ENCODE measurements at regions not wholly inside any gene's neighbourhood (a gene's known extent, or its start where the extent isn't known, plus 50 kb on each side); places are given as distances from the start of the nearest gene placed in this dataset.

GRCh38 chr13:40444241-40444640, 222.2 kb downstream of the FOXO1 start:
- ChIA-PET CTCF (interaction anchor here (0.6 to 1.5 kb wide), 3 partner anchors 10 to 18 kb away, joined by 4 to 8 read pairs (median 6); no protein-coding TSS in a partner anchor), SMC1A (ENCODE audit: uncharacterized antibody, unreplicated experiment) (interaction anchor here (0.7 to 4.0 kb wide), 9 partner anchors 8 to 864 kb away, joined by 3 to 24 read pairs (median 7); no protein-coding TSS in a partner anchor), RAD21 (ENCODE audit: unreplicated experiment) (interaction anchor here (0.8 to 1.8 kb wide), 6 partner anchors 12 to 756 kb away, joined by 3 to 9 read pairs (median 3); no protein-coding TSS in a partner anchor), POLR2A (no interaction called here)
- peaks cover 13% of the 10 kb centered on the region for H3K4me1 ChIP-seq (ENCODE audit: control insufficient read depth, insufficient read depth, low read length)
- H3K9me3 ChIP-seq (replicated peaks; ENCODE audit: control insufficient read depth, insufficient read depth, low read length): no peaks in the 10 kb centered on the region; the same call in 2 of the 3 replicates
- in situ Hi-C loops (cut with MboI): no loop called here
- H3K79me2 ChIP-seq (ENCODE audit: control insufficient read depth, insufficient read depth, low read length): no peaks in the 10 kb centered on the region
- no peak overlapping the region for H3K4me2 ChIP-seq (ENCODE audit: control insufficient read depth, insufficient read depth)
- H3K4me3 ChIP-seq: no peak overlapping the region
- FAIRE-seq (no peak), ATAC-seq (no peak), DNase-seq (ENCODE audit: low read depth, low spot score) (no peak)
- H3K27ac ChIP-seq (ENCODE audit: control insufficient read depth, insufficient read depth): no peak overlapping the region
- no peaks in the 10 kb centered on the region for H4K20me1 ChIP-seq (ENCODE audit: control insufficient read depth, insufficient read depth)
- no peaks in the 10 kb centered on the region for H3K36me3 ChIP-seq (ENCODE audit: control insufficient read depth in 2 of 2, insufficient read depth in 2 of 2, low read length in 1 of 2)
- H3K27me3 ChIP-seq (replicated peaks in 1 of 2; ENCODE audit: control insufficient read depth in 2 of 2, insufficient read depth in 2 of 2, low read length in 1 of 2): no peaks in the 10 kb centered on the region
- intact Hi-C loops (cut with micrococcal nuclease; ENCODE audit: unreplicated experiment): loop anchor here (2.0 to 10.0 kb wide), 2 partner anchors 219 to 379 kb away; no protein-coding TSS in a partner anchor
- H3K9ac ChIP-seq (ENCODE audit: control insufficient read depth, insufficient read depth, low read length): no peak overlapping the region
- no peak for TF ChIP-seq MYB (IDR thresholded peaks at IDR 0.05; ENCODE audit: borderline replicate concordance, low read depth, low read length)
- BruUV-seq (replicated peaks): no TSS peak
- H2AFZ ChIP-seq (ENCODE audit: control insufficient read depth, low read depth, low read length): no peak overlapping the region
- WGBS (ENCODE audit: insufficient coverage, insufficient replicate concordance, low lambda C conversion rate, missing lambda C conversion rate): 82% methylated on average over 3 of the region's 3 CpGs

DNA sequence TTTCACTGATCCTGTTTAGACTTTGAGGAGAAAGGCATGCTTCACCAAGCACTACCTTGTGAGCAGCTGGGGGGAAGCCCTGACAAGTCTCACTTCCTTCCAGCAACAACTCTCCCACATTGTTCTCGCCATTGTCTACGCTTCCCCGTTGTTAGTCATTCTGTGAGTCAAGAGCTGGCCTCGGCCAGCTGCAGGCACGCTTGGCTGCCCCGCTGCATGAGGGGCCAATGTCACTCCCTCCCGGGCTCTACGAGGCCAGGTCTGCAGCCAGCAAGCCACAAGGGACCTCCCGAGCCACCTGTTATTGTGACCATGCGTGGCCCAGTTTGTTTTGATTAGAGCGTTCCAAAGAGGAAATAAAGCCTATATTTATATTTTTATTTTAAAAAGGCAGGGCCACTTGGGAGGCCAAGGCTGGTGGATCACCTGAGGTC, 220.9 kb downstream of the FOXO1 start:
- peak; percentile 99 for FAIRE-seq
- RAD21 ChIA-PET (ENCODE audit: unreplicated experiment): interaction anchor here (1.0 to 1.8 kb wide), 6 partner anchors 11 to 196 kb away, joined by 3 to 10 read pairs (median 4); no protein-coding TSS in a partner anchor
- Histone ChIP-seq H3K27ac (ENCODE audit: control insufficient read depth, insufficient read depth) (peak overlapping the region; percentile 42), H3K79me2 (ENCODE audit: control insufficient read depth, insufficient read depth, low read length) (no peaks in the 10 kb centered on the region), H4K20me1 (ENCODE audit: control insufficient read depth, insufficient read depth) (no peaks in the 10 kb centered on the region), H3K27me3 (replicated peaks in 1 of 2; ENCODE audit: control insufficient read depth in 2 of 2, insufficient read depth in 2 of 2, low read length in 1 of 2) (no peaks in the 10 kb centered on the region), H3K36me3 (ENCODE audit: control insufficient read depth in 2 of 2, insufficient read depth in 2 of 2, low read length in 1 of 2) (no peaks in the 10 kb centered on the region), H3K4me2 (ENCODE audit: control insufficient read depth, insufficient read depth) (peak overlapping the region; percentile 82), H3K9me3 (replicated peaks; ENCODE audit: control insufficient read depth, insufficient read depth, low read length) (peaks cover 1% of the 10 kb centered on the region; the same call in 2 of the 3 replicates), H3K9ac (ENCODE audit: control insufficient read depth, insufficient read depth, low read length) (no peak overlapping the region), H3K4me3 (no peak overlapping the region), H3K4me1 (ENCODE audit: control insufficient read depth, insufficient read depth, low read length) (peaks cover 13% of the 10 kb centered on the region), H2AFZ (ENCODE audit: control insufficient read depth, low read depth, low read length) (no peak overlapping the region)
- SMC1A ChIA-PET (ENCODE audit: uncharacterized antibody, unreplicated experiment): interaction anchor here (0.9 to 4.0 kb wide), 11 partner anchors 9 to 376 kb away, joined by 3 to 24 read pairs (median 4); no protein-coding TSS in a partner anchor
- POLR2A ChIA-PET: interaction anchor here (0.5 to 0.9 kb wide), 2 partner anchors 22 to 207 kb away, joined by 3 read pairs; no protein-coding TSS in a partner anchor
- WGBS (ENCODE audit: insufficient coverage, insufficient replicate concordance, low lambda C conversion rate, missing lambda C conversion rate): under 1% methylated on average over 11 of the region's 11 CpGs
- peak; percentile 99 for DNase-seq (ENCODE audit: low read depth, low spot score)
- CTCF ChIA-PET: interaction anchor here (0.8 to 1.4 kb wide), 3 partner anchors 15 to 218 kb away, joined by 3 read pairs; no protein-coding TSS in a partner anchor
- ATAC-seq: peak; percentile 99
- intact Hi-C loops (cut with micrococcal nuclease; ENCODE audit: unreplicated experiment) (loop anchor here (1.0 to 10.0 kb wide), 5 partner anchors 25 to 381 kb away; no protein-coding TSS in a partner anchor), in situ Hi-C loops (cut with MboI) (loop anchor here (5.0 kb wide), 1 partner anchor 217 kb away; no protein-coding TSS in a partner anchor)
- no TSS peak for BruUV-seq (replicated peaks)
- TF ChIP-seq YBX1 (IDR thresholded peaks at IDR 0.05): no peak
- TF ChIP-seq ZNF274 (IDR thresholded peaks at IDR 0.05; ENCODE audit: insufficient read depth, insufficient read length): no peak
- TF ChIP-seq CHD1 (IDR thresholded peaks at IDR 0.05; ENCODE audit: low read depth, low read length): no peak
- no peak for TF ChIP-seq ZNF622 (IDR thresholded peaks at IDR 0.05)
- TF ChIP-seq HDAC2 (IDR thresholded peaks at IDR 0.05): no peak
- TF ChIP-seq RB1 (IDR thresholded peaks at IDR 0.05; ENCODE audit: borderline replicate concordance): no peak
- peak; percentile 96 for TF ChIP-seq CREM (IDR thresholded peaks at IDR 0.05; ENCODE audit: low read depth)
- TF ChIP-seq BACH1 (IDR thresholded peaks at IDR 0.05; ENCODE audit: borderline replicate concordance): peak; percentile 99
- TF ChIP-seq ELK1 (IDR thresholded peaks at IDR 0.05; ENCODE audit: low read depth, low read length): no peak; the same call in 1 of the 2 replicates
- peak; percentile 83 for TF ChIP-seq CUX1 (IDR thresholded peaks at IDR 0.05; ENCODE audit: insufficient replicate concordance, low read depth, low read length)
